HEK293 (cell line): ENCODE measurements at regions not wholly inside any gene's neighbourhood (a gene's known extent, or its start where the extent isn't known, plus 50 kb on each side); places are given as distances from the start of the nearest gene placed in this dataset.

ENCODE experiments used
- CTCF ChIA-PET: fragments of 350-600 bp; formaldehyde crosslinking; extraction: SDS; loops from one replicate; lab custom pipeline; 2021; ENCODE audit warnings: antibody characterized with exemption; lab: Yijun Ruan, JAX
- POLR2A ChIA-PET: fragments of 300-600 bp; formaldehyde crosslinking; extraction: SDS; loops from one replicate; lab custom pipeline; 2020; ENCODE audit warnings: antibody characterized with exemption, inconsistent platforms; lab: Yijun Ruan, JAX
- H3K27ac ChIP-seq: fragments of 200-500 bp; sonication (Bioruptor generic); 2 replicates; pipeline ENCODE4 v1.5.1; 2014; ENCODE audit warnings: low read depth, low read length, control low read depth, inconsistent platforms; ENCODE audit errors: extremely low read depth
- H3K36me3 ChIP-seq, 2 experiments: fragments of 200-500 bp in 1 of 2; sonication (Bioruptor generic) in 1 of 2; 1 replicate in 1 of 2; 2 replicates in 1 of 2; pipeline ENCODE4 v1.5.1; 2014 to 2017; ENCODE audit warnings: inconsistent platforms in 2 of 2, low read length in 2 of 2; ENCODE audit not compliant: control insufficient read depth in 2 of 2, insufficient read depth in 1 of 2
- H3K4me1 ChIP-seq: fragments of 200-500 bp; sonication (Bioruptor generic); 2 replicates; pipeline ENCODE4 v1.5.1; 2014; ENCODE audit warnings: mild to moderate bottlenecking, low read length, inconsistent platforms; ENCODE audit not compliant: control insufficient read depth, insufficient read depth
- H3K4me3 ChIP-seq: 2 replicates; pipeline ENCODE4 v1.5.1; 2011; ENCODE audit warnings: low read depth, mild to moderate bottlenecking, control low read depth, low read length, moderate library complexity
- H3K9me3 ChIP-seq: fragments of 200-500 bp; sonication (Bioruptor generic); 2 replicates; pipeline ENCODE4 v1.5.1; 2014; ENCODE audit warnings: low read depth, low read length, inconsistent platforms; ENCODE audit not compliant: control insufficient read depth, insufficient read depth
- BCL11B ChIP-seq: fragments of 450-650 bp; formaldehyde crosslinking; IDR thresholded peaks from 2 replicates; pipeline ENCODE4 v1.5.1; 2016; ENCODE audit warnings: low read depth, missing biosample characterization, missing genetic modification characterization
- CTCF ChIP-seq: fragments of 450-650 bp; formaldehyde crosslinking; IDR thresholded peaks from 2 replicates; pipeline ENCODE4 v1.5.1; 2016; ENCODE audit warnings: missing biosample characterization, missing genetic modification characterization
- EGR2 ChIP-seq: fragments of 450-650 bp; formaldehyde crosslinking; IDR thresholded peaks from 2 replicates; pipeline ENCODE4 v1.5.1; 2016; ENCODE audit warnings: low read depth, missing biosample characterization, missing genetic modification characterization
- KLF1 ChIP-seq: fragments of 450-650 bp; formaldehyde crosslinking; IDR thresholded peaks from 2 replicates; pipeline ENCODE4 v1.5.1; 2016; ENCODE audit warnings: missing biosample characterization, missing genetic modification characterization
- PATZ1 ChIP-seq: fragments of 450-650 bp; formaldehyde crosslinking; IDR thresholded peaks from 2 replicates; pipeline ENCODE4 v1.5.1; 2016; ENCODE audit warnings: missing biosample characterization, missing genetic modification characterization
- PRDM6 ChIP-seq: fragments of 450-650 bp; formaldehyde crosslinking; IDR thresholded peaks from 2 replicates; pipeline ENCODE4 v1.5.1; 2017; ENCODE audit warnings: missing biosample characterization, missing genetic modification characterization
- ZBTB49 ChIP-seq: fragments of 450-650 bp; formaldehyde crosslinking; IDR thresholded peaks from 2 replicates; pipeline ENCODE4 v1.5.1; 2016; ENCODE audit warnings: missing biosample characterization, missing genetic modification characterization, low read depth
- ZFP41 ChIP-seq: fragments of 450-650 bp; formaldehyde crosslinking; IDR thresholded peaks from 2 replicates; pipeline ENCODE4 v1.5.1; 2016; ENCODE audit warnings: missing biosample characterization, missing genetic modification characterization, borderline replicate concordance
- ZNF426 ChIP-seq: fragments of 450-650 bp; formaldehyde crosslinking; IDR thresholded peaks from 2 replicates; pipeline ENCODE4 v1.5.1; 2017; ENCODE audit warnings: missing biosample characterization, missing genetic modification characterization, mild to moderate bottlenecking, inconsistent platforms, moderate library complexity
- ZNF488 ChIP-seq: fragments of 450-650 bp; formaldehyde crosslinking; IDR thresholded peaks from 2 replicates; pipeline ENCODE4 v1.5.1; 2016; ENCODE audit warnings: missing biosample characterization, missing genetic modification characterization
- ZNF530 ChIP-seq: fragments of 450-650 bp; formaldehyde crosslinking; IDR thresholded peaks from 2 replicates; pipeline ENCODE4 v1.5.1; 2016; ENCODE audit warnings: low read depth, missing biosample characterization, missing genetic modification characterization
- ZNF548 ChIP-seq: fragments of 450-650 bp; formaldehyde crosslinking; IDR thresholded peaks from 2 replicates; pipeline ENCODE4 v1.5.1; 2016; ENCODE audit warnings: missing biosample characterization, missing genetic modification characterization
- ZNF549 ChIP-seq: fragments of 450-650 bp; IDR thresholded peaks from 2 replicates; pipeline ENCODE4 v1.5.1; 2018; ENCODE audit warnings: missing biosample characterization, missing genetic modification characterization, mild to moderate bottlenecking, inconsistent platforms, moderate library complexity
- ZNF600 ChIP-seq: fragments of 450-650 bp; formaldehyde crosslinking; IDR thresholded peaks from 2 replicates; pipeline ENCODE4 v1.5.1; 2016; ENCODE audit warnings: missing biosample characterization, missing genetic modification characterization
- ZNF677 ChIP-seq: fragments of 450-650 bp; IDR thresholded peaks from 2 replicates; pipeline ENCODE4 v1.5.0; 2018; ENCODE audit warnings: missing biosample characterization, mild to moderate bottlenecking, missing genetic modification characterization, moderate library complexity
- ZNF704 ChIP-seq: fragments of 450-650 bp; formaldehyde crosslinking; IDR thresholded peaks from 2 replicates; pipeline ENCODE4 v1.5.1; 2016; ENCODE audit warnings: missing biosample characterization, missing genetic modification characterization
- ZNF776 ChIP-seq: fragments of 450-650 bp; formaldehyde crosslinking; IDR thresholded peaks from 2 replicates; pipeline ENCODE4 v1.5.0; 2017; ENCODE audit warnings: missing biosample characterization, missing genetic modification characterization, borderline replicate concordance
- ZNF792 ChIP-seq: fragments of 450-650 bp; formaldehyde crosslinking; IDR thresholded peaks from 2 replicates; pipeline ENCODE4 v1.5.1; 2016; ENCODE audit warnings: missing biosample characterization, missing genetic modification characterization
- ZSCAN30 ChIP-seq: fragments of 450-650 bp; IDR thresholded peaks from 2 replicates; pipeline ENCODE4 v1.5.1; 2018; ENCODE audit warnings: missing biosample characterization, mild to moderate bottlenecking, missing genetic modification characterization, moderate library complexity

GRCh38 chr6:139941826-139942225 lies 567.4 kb upstream of the CITED2 start:
- POLR2A ChIA-PET: no interaction called here
- Histone ChIP-seq H3K9me3 (no peaks in the 10 kb centered on the region), H3K27ac (no peak overlapping the region), H3K4me1 (peaks cover 13% of the 10 kb centered on the region), H3K36me3 (no peaks in the 10 kb centered on the region), H3K4me3 (no peak overlapping the region)
- CTCF ChIA-PET: interaction anchor here (1.4 kb wide), 1 partner anchor 572 kb away, joined by 4 read pairs; no protein-coding TSS in a partner anchor
- TF ChIP-seq ZNF530 (tag by site-specific recombination) (no peak), CTCF (tag by site-specific recombination) (no peak), ZNF792 (tag by site-specific recombination) (no peak), ZNF548 (tag by site-specific recombination) (no peak), BCL11B (no peak), ZNF549 (tag by site-specific recombination) (no peak), ZNF677 (tag by site-specific recombination) (no peak), ZNF600 (tag by site-specific recombination) (no peak), ZFP41 (no peak), ZSCAN30 (tag by site-specific recombination) (no peak), KLF1 (tag by site-specific recombination) (no peak), ZNF426 (tag by site-specific recombination) (no peak), PRDM6 (tag by site-specific recombination) (no peak), ZNF488 (tag by site-specific recombination) (no peak), EGR2 (tag by site-specific recombination) (no peak), ZNF776 (no peak), ZNF704 (no peak), ZBTB49 (tag by site-specific recombination) (no peak), PATZ1 (tag by site-specific recombination) (no peak)
